Cardiac muscle cell (in vitro differentiated cells and primary cell): ENCODE measurements at regions not wholly inside any gene's neighbourhood (a gene's known extent, or its start where the extent isn't known, plus 50 kb on each side); places are given as distances from the start of the nearest gene placed in this dataset.
A peak's percentile ranks its signal among the peaks of the same experiment; 100 is the strongest.

Experiments used
- DNase-seq, 2 donors: peaks; one replicate each; pipeline versions ENCODE4 v3.0.0 to v3.0.0-alpha.2; 2010 to 2017; ENCODE audit warnings: low read depth in 1 of 2, low spot score in 1 of 2
- H3K27ac ChIP-seq: fragments of 200-600 bp; sonication (generic); 2 replicates; pipeline ENCODE4 v1.5.1; 2016
- H3K27me3 ChIP-seq: fragments of 200-600 bp; sonication (generic); 2 replicates; pipeline ENCODE4 v1.6.0; 2016; ENCODE audit warnings: control low read depth
- H3K36me3 ChIP-seq: fragments of 200-600 bp; sonication (generic); 2 replicates; pipeline ENCODE4 v1.5.1; 2016; ENCODE audit warnings: control low read depth
- H3K4me1 ChIP-seq: fragments of 200-600 bp; sonication (generic); 2 replicates; pipeline ENCODE4 v1.8.1; 2017; ENCODE audit warnings: low read depth, mild to moderate bottlenecking, mixed run types
- H3K4me3 ChIP-seq: fragments of 200-600 bp; sonication (generic); 2 replicates; pipeline ENCODE4 v1.5.1; 2016; ENCODE audit warnings: mild to moderate bottlenecking
- H3K9me3 ChIP-seq: fragments of 200-600 bp; sonication (generic); 2 replicates; pipeline ENCODE4 v1.5.1; 2017; ENCODE audit warnings: low read depth, mild to moderate bottlenecking, control low read depth
- TF ChIP-seq, protein P1 (sequence below): IDR thresholded peaks from 2 replicates; pipeline ENCODE4 v1.5.1; 2012; ENCODE audit warnings: low read depth, mild to moderate bottlenecking, low read length

GRCh38 chr2:19150726-19151125, 207.7 kb downstream of the OSR1 start:
- Histone ChIP-seq H3K9me3 (no peaks in the 10 kb centered on the region), H3K4me3 (no peak overlapping the region), H3K36me3 (no peaks in the 10 kb centered on the region), H3K4me1 (no peaks in the 10 kb centered on the region), H3K27ac (no peak overlapping the region), H3K27me3 (no peaks in the 10 kb centered on the region)
- no peak for DNase-seq
- TF ChIP-seq, protein P1, sequence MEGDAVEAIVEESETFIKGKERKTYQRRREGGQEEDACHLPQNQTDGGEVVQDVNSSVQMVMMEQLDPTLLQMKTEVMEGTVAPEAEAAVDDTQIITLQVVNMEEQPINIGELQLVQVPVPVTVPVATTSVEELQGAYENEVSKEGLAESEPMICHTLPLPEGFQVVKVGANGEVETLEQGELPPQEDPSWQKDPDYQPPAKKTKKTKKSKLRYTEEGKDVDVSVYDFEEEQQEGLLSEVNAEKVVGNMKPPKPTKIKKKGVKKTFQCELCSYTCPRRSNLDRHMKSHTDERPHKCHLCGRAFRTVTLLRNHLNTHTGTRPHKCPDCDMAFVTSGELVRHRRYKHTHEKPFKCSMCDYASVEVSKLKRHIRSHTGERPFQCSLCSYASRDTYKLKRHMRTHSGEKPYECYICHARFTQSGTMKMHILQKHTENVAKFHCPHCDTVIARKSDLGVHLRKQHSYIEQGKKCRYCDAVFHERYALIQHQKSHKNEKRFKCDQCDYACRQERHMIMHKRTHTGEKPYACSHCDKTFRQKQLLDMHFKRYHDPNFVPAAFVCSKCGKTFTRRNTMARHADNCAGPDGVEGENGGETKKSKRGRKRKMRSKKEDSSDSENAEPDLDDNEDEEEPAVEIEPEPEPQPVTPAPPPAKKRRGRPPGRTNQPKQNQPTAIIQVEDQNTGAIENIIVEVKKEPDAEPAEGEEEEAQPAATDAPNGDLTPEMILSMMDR, result no peak

GRCh38 chr2:19146867-19147266, 211.6 kb downstream of the OSR1 start:
- Histone ChIP-seq H3K36me3 (no peaks in the 10 kb centered on the region), H3K27me3 (no peaks in the 10 kb centered on the region), H3K4me1 (no peaks in the 10 kb centered on the region), H3K4me3 (no peak overlapping the region), H3K9me3 (no peaks in the 10 kb centered on the region), H3K27ac (no peak overlapping the region)
- TF ChIP-seq, protein P1, result no peak
- DNase-seq, result no peak

DNA sequence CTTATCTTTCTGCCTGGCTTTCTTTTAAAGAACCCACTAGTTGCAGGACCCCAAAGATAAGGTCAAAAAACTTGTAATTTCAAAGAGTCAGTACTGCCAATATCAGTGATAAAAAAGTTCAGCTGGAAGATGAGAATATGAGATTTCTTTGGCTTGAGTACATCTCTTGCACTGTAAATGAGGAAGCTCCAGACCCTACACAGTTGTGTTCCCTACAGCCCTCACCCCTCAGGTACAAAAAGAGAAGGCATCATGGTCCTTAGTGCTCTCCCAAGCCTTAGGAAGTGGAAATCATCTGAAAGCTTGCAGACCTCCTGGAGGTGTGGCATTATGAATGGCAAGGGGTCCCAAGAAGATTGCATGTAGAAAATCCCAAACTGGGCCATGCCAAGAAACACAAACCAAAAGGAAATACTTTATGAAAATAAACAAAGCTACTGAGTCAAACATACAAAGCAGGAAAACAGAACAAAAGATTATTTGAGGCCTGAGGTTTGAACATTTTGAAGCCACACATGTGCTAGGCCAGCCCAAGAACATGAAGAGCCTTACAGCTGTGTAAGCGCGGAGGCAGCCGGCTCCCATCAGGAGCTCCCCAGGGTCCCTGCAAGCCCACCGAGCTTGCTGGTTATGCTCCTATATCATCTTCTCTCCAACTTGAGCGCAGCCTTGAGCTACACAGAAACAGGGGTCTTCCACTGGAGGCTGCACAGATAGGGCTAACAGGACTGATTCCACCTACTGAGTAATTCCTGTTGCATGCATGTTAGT, 217.0 kb downstream of the OSR1 start:
- no peaks in the 10 kb centered on the region for H3K36me3 ChIP-seq
- no peak overlapping the region for H3K4me3 ChIP-seq
- H3K27me3 ChIP-seq, result no peaks in the 10 kb centered on the region
- H3K9me3 ChIP-seq, result no peaks in the 10 kb centered on the region
- TF ChIP-seq, protein P1, result no peak
- H3K27ac ChIP-seq, result no peak overlapping the region
- no peaks in the 10 kb centered on the region for H3K4me1 ChIP-seq
- no peak for DNase-seq

GRCh38 chr2:19140463-19141208, 217.8 kb downstream of the OSR1 start:
- H3K36me3 ChIP-seq, result no peaks in the 10 kb centered on the region
- H3K4me1 ChIP-seq, result no peaks in the 10 kb centered on the region
- H3K27me3 ChIP-seq, result no peaks in the 10 kb centered on the region
- TF ChIP-seq, protein P1, result no peak
- peak in 1 of 2 donors; percentile 56 for DNase-seq
- no peak overlapping the region for H3K27ac ChIP-seq
- H3K9me3 ChIP-seq, result no peaks in the 10 kb centered on the region
- no peak overlapping the region for H3K4me3 ChIP-seq

DNA sequence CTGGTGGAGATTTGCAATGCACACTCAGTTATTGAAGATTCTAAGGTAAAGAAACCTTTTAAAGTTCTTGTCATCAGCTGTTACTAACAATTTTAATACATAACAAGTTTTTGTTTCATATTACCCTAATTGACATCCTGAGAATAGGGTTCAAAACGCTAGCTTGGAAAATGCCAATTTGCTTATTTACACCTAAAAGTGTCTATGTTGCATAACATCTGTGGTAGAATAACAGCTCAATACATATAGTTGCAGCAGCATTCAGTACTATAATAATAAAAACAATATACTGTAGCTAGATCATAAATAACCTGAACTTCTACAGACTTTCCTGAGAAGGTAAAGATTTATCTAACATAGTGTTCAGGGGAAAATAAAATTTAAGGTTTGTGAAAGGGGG, 219.0 kb downstream of the OSR1 start:
- no peaks in the 10 kb centered on the region for H3K36me3 ChIP-seq

More for the DNA sequence above, 219.0 kb downstream of the OSR1 start:
- no peaks in the 10 kb centered on the region for H3K27me3 ChIP-seq
- TF ChIP-seq, protein P1, result no peak
- no peaks in the 10 kb centered on the region for H3K4me1 ChIP-seq
- no peak for DNase-seq
- no peak overlapping the region for H3K4me3 ChIP-seq
- H3K9me3 ChIP-seq, result no peaks in the 10 kb centered on the region
- H3K27ac ChIP-seq, result no peak overlapping the region
